CD14-positive monocyte (primary cell): ENCODE measurements at regions not wholly inside any gene's neighbourhood (a gene's known extent, or its start where the extent isn't known, plus 50 kb on each side); places are given as distances from the start of the nearest gene placed in this dataset.

Source experiments
- DNase-seq, 3 donors: peaks; one replicate each; pipeline ENCODE4 v3.0.0-alpha.2; 2011 to 2022
- H2AFZ ChIP-seq: 2 replicates; pipeline ENCODE4 v1.6.0; 2012; ENCODE audit warnings: mild to moderate bottlenecking, low read depth, low read length, inconsistent platforms; ENCODE audit not compliant: insufficient read depth, poor library complexity, severe bottlenecking
- H3K27ac ChIP-seq, 2 donors: 1 replicate in 1 of 2; 2 replicates in 1 of 2; pipeline ENCODE4 v1.5.1; 2012 to 2013; ENCODE audit warnings: low read length in 2 of 2, control low read depth in 1 of 2, inconsistent platforms in 1 of 2, low read depth in 1 of 2, mild to moderate bottlenecking in 1 of 2
- H3K27me3 ChIP-seq, 2 donors: one replicate each; pipeline versions ENCODE4 v1.6.0 to v1.6.1; 2011 to 2013; ENCODE audit warnings: low read length in 2 of 2; ENCODE audit not compliant: control insufficient read depth in 2 of 2, insufficient read depth in 2 of 2
- H3K36me3 ChIP-seq, 2 donors: replicated peaks in 1 of 2; 1 replicate in 1 of 2; 2 replicates in 1 of 2; pipeline versions ENCODE4 v1.5.1 to v1.6.1; 2012 to 2013; ENCODE audit warnings: low read length in 2 of 2, control low read depth in 1 of 2, inconsistent platforms in 1 of 2, mild to moderate bottlenecking in 1 of 2; ENCODE audit not compliant: insufficient read depth in 2 of 2, control insufficient read depth in 1 of 2
- H3K4me1 ChIP-seq, 2 donors: 1 replicate in 1 of 2; 2 replicates in 1 of 2; pipeline versions ENCODE4 v1.5.1 to v1.6.1; 2012 to 2013; ENCODE audit warnings: low read length in 2 of 2, control low read depth in 1 of 2, inconsistent platforms in 1 of 2, mild to moderate bottlenecking in 1 of 2, moderate library complexity in 1 of 2; ENCODE audit not compliant: insufficient read depth in 2 of 2, control insufficient read depth in 1 of 2
- H3K4me2 ChIP-seq: replicated peaks from 2 replicates; pipeline ENCODE3; 2012; ENCODE audit warnings: low read length, moderate library complexity, mild to moderate bottlenecking; ENCODE audit not compliant: poor library complexity, severe bottlenecking; ENCODE audit errors: extremely low read depth
- H3K4me3 ChIP-seq, 3 experiments: fragments of 200-600 bp in 1 of 3; sonication (generic) in 1 of 3; replicated peaks in 1 of 3; 1 replicate in 2 of 3; 2 replicates in 1 of 3; pipeline ENCODE4 v1.5.1; 2011 to 2013; ENCODE audit warnings: low read length in 3 of 3, mild to moderate bottlenecking in 3 of 3, control low read depth in 2 of 3, low read depth in 2 of 3, inconsistent platforms in 1 of 3, moderate library complexity in 1 of 3
- H3K79me2 ChIP-seq: 2 replicates; pipeline ENCODE4 v1.6.0; 2012; ENCODE audit warnings: mild to moderate bottlenecking, control low read depth, inconsistent platforms, low read length, moderate library complexity; ENCODE audit not compliant: insufficient read depth
- H3K9ac ChIP-seq: 2 replicates; pipeline ENCODE4 v1.6.0; 2017; ENCODE audit warnings: low read length, mild to moderate bottlenecking; ENCODE audit not compliant: insufficient read depth, poor library complexity, severe bottlenecking
- H3K9me3 ChIP-seq, 2 donors: replicated peaks in 1 of 2; 1 replicate in 1 of 2; 2 replicates in 1 of 2; pipeline versions ENCODE4 v1.5.1 to v1.6.1; 2012 to 2013; ENCODE audit warnings: low read length in 2 of 2, control low read depth in 1 of 2; ENCODE audit not compliant: control insufficient read depth in 1 of 2, insufficient read depth in 1 of 2
- H4K20me1 ChIP-seq: 2 replicates; pipeline ENCODE4 v1.6.0; 2012; ENCODE audit warnings: mild to moderate bottlenecking, low read length, control low read depth, moderate library complexity; ENCODE audit not compliant: insufficient read depth
- H3K27ac Mint-ChIP-seq, 7 donors: one replicate each; pipeline ENCODE4 v1.8.0; 2020; ENCODE audit warnings: mild to moderate bottlenecking in 7 of 7, mixed read lengths in 7 of 7, moderate library complexity in 6 of 7, inconsistent platforms in 2 of 7
- H3K27me3 Mint-ChIP-seq, 3 donors: one replicate each; pipeline ENCODE4 v1.8.0; 2021 to 2022; ENCODE audit warnings: low read depth in 3 of 3, mild to moderate bottlenecking in 3 of 3, mixed read lengths in 3 of 3, moderate library complexity in 3 of 3, inconsistent platforms in 1 of 3
- H3K36me3 Mint-ChIP-seq, 2 donors: one replicate each; pipeline ENCODE4 v1.8.0; 2020; ENCODE audit warnings: mixed read lengths in 2 of 2, inconsistent platforms in 1 of 2, mild to moderate bottlenecking in 1 of 2
- H3K4me1 Mint-ChIP-seq: one replicate; pipeline ENCODE4 v1.8.0; 2020; ENCODE audit warnings: mild to moderate bottlenecking, mixed read lengths
- H3K4me3 Mint-ChIP-seq, 2 donors: one replicate each; pipeline ENCODE4 v1.8.0; 2020; ENCODE audit warnings: mild to moderate bottlenecking in 2 of 2, mixed read lengths in 2 of 2, moderate library complexity in 1 of 2
- H3K9me3 Mint-ChIP-seq, 7 donors: one replicate each; pipeline ENCODE4 v1.8.0; 2020 to 2022; ENCODE audit warnings: mixed read lengths in 7 of 7, mild to moderate bottlenecking in 6 of 7, moderate library complexity in 6 of 7, inconsistent platforms in 2 of 7
- WGBS: methylation state at CpG from one replicate; pipeline ENCODE4 v1.1.5; 2013; ENCODE audit warnings: missing lambda C conversion rate; ENCODE audit not compliant: insufficient coverage; 5-methylcytosine and 5-hydroxymethylcytosine counted together
- intact Hi-C, 2 donors: fragments of 100-400 bp; cut with micrococcal nuclease; formaldehyde crosslinking; loops; one replicate each; pipeline versions ENCODE4 v1.15.0 to v1.15.1; 2023
- TF ChIP-seq, protein P1 (sequence below): fragments of 200-600 bp; IDR thresholded peaks from one replicate; pipeline ENCODE4 v1.8.0; 2022; ENCODE audit warnings: antibody characterized with exemption, mild to moderate bottlenecking

DNA sequence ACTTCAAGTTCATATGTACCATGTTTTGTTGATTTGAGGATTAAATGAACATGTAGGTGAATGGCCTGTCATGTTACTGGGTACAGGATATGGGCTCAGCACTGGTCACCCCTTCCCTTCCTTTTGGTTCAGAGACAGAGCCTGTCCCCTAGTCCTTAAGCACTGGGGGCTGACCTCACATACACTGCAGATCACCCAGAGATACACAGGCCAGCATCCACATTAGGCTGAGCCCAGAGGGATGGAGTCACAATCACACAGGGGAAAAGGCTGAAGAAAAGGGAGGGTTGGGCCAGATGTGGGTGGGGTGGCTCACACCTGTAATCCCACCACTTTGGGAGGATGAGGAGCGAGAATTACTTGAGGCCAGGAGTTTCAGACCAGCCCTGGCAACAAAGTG, 62.3 kb downstream of the IGLL5 start:
- Histone ChIP-seq H3K27me3 (no peaks in the 10 kb centered on the region), H3K4me2 (no peak overlapping the region), H3K4me3 (no peak overlapping the region), H3K9me3 (no peaks in the 10 kb centered on the region), H3K36me3 (no peaks in the 10 kb centered on the region), H3K79me2 (no peaks in the 10 kb centered on the region), H2AFZ (no peak overlapping the region), H3K9ac (no peak overlapping the region), H3K4me1 (peaks cover 73 to 84% of the 10 kb centered on the region in 2 donors), H4K20me1 (no peaks in the 10 kb centered on the region), H3K27ac (no peak overlapping the region)
- Mint-ChIP-seq H3K9me3 (peaks cover 0 to 1% (median 0%) of the 10 kb centered on the region in 7 donors), H3K27me3 (peaks cover 0 to 3% (median 0%) of the 10 kb centered on the region in 3 donors), H3K4me1 (peaks cover 71% of the 10 kb centered on the region), H3K4me3 (peak overlapping the region in 1 of 2 donors; percentile 21), H3K36me3 (no peaks in the 10 kb centered on the region), H3K27ac (peak overlapping the region in 2 of 7 donors; percentile 7 to 44)
- intact Hi-C loops = loop anchor here (5.0 to 10.0 kb wide), 4 partner anchors 43 to 485 kb away; no protein-coding TSS in a partner anchor
- DNase-seq = no peak
- no CpG with 5 or more reads among the region's 1 CpG for WGBS
- TF ChIP-seq, protein P1, sequence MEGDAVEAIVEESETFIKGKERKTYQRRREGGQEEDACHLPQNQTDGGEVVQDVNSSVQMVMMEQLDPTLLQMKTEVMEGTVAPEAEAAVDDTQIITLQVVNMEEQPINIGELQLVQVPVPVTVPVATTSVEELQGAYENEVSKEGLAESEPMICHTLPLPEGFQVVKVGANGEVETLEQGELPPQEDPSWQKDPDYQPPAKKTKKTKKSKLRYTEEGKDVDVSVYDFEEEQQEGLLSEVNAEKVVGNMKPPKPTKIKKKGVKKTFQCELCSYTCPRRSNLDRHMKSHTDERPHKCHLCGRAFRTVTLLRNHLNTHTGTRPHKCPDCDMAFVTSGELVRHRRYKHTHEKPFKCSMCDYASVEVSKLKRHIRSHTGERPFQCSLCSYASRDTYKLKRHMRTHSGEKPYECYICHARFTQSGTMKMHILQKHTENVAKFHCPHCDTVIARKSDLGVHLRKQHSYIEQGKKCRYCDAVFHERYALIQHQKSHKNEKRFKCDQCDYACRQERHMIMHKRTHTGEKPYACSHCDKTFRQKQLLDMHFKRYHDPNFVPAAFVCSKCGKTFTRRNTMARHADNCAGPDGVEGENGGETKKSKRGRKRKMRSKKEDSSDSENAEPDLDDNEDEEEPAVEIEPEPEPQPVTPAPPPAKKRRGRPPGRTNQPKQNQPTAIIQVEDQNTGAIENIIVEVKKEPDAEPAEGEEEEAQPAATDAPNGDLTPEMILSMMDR = no peak

DNA sequence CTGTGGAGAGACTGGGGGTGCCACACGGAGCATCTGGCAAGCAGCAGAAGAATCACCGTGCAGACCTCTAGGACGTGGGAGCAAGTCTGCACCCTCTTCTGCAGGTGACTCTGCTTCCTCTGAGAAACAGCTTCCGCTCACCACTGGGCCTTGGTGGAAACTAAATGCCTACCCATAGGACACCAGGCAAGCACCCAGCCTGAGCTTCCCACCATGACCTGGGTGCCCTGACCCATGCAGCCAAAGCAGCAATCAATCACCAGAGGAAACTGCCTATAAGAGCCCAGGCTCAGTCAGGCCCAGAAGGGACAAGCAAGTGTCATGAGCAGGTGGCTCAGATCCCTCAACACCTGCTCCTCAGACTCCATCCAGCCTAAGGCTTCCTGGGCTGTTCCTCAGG, 63.4 kb downstream of the IGLL5 start:
- no peak overlapping the region for H3K27ac Mint-ChIP-seq
- H4K20me1 ChIP-seq = no peaks in the 10 kb centered on the region
- 95% methylated on average over 4 of the region's 4 CpGs for WGBS
- no peaks in the 10 kb centered on the region for H3K36me3 Mint-ChIP-seq
- H3K27me3 Mint-ChIP-seq = peaks cover 0 to 3% (median 0%) of the 10 kb centered on the region in 3 donors
- intact Hi-C loops = loop anchor here (10.0 kb wide), 2 partner anchors 334 to 486 kb away; no protein-coding TSS in a partner anchor
- no peak overlapping the region for H3K4me3 ChIP-seq
- H3K9me3 ChIP-seq = no peaks in the 10 kb centered on the region
- no peak overlapping the region for H3K4me3 Mint-ChIP-seq
- H3K4me2 ChIP-seq = no peak overlapping the region
- H3K36me3 ChIP-seq = no peaks in the 10 kb centered on the region
- no peaks in the 10 kb centered on the region for H3K27me3 ChIP-seq
- TF ChIP-seq, protein P1 = no peak
- no peaks in the 10 kb centered on the region for H3K79me2 ChIP-seq
- peaks cover 72 to 82% of the 10 kb centered on the region in 2 donors for H3K4me1 ChIP-seq
- H3K9ac ChIP-seq = no peak overlapping the region
- H3K9me3 Mint-ChIP-seq = peaks cover 0 to 1% (median 0%) of the 10 kb centered on the region in 7 donors
- H2AFZ ChIP-seq = no peak overlapping the region
- H3K4me1 Mint-ChIP-seq = peaks cover 71% of the 10 kb centered on the region
- no peak overlapping the region for H3K27ac ChIP-seq
- no peak for DNase-seq
